Endothelial cell (in vitro differentiated cells): ENCODE measurements at regions not wholly inside any gene's neighbourhood (a gene's known extent, or its start where the extent isn't known, plus 50 kb on each side); places are given as distances from the start of the nearest gene placed in this dataset.

ENCODE experiments used
- DNase-seq: peaks from one replicate; pipeline ENCODE4 v3.0.0; 2021; ENCODE audit warnings: low spot score
- H3K27ac Mint-ChIP-seq: one replicate; pipeline ENCODE4 v1.8.0; 2021; ENCODE audit warnings: mixed read lengths, inconsistent platforms; ENCODE audit not compliant: unreplicated experiment
- H3K27me3 Mint-ChIP-seq: one replicate; pipeline ENCODE4 v1.8.0; 2021; ENCODE audit warnings: mild to moderate bottlenecking, moderate library complexity, mixed read lengths, inconsistent platforms; ENCODE audit not compliant: unreplicated experiment
- H3K36me3 Mint-ChIP-seq: one replicate; pipeline ENCODE4 v1.8.0; 2021; ENCODE audit warnings: mild to moderate bottlenecking, low read depth, mixed read lengths, inconsistent platforms; ENCODE audit not compliant: unreplicated experiment
- H3K4me1 Mint-ChIP-seq: one replicate; pipeline ENCODE4 v1.8.0; 2021; ENCODE audit warnings: mild to moderate bottlenecking, mixed read lengths, inconsistent platforms; ENCODE audit not compliant: unreplicated experiment
- H3K4me3 Mint-ChIP-seq: one replicate; pipeline ENCODE4 v1.8.0; 2021; ENCODE audit warnings: mild to moderate bottlenecking, mixed read lengths, inconsistent platforms; ENCODE audit not compliant: unreplicated experiment
- H3K9me3 Mint-ChIP-seq: one replicate; pipeline ENCODE4 v1.8.0; 2021; ENCODE audit warnings: mixed read lengths, inconsistent platforms; ENCODE audit not compliant: unreplicated experiment
- TF ChIP-seq, protein P1 (sequence below): fragments of 200-600 bp; sonication (generic); IDR thresholded peaks from one replicate; pipeline ENCODE4 v1.5.0; 2021; ENCODE audit warnings: antibody characterized with exemption; ENCODE audit not compliant: unreplicated experiment

DNA sequence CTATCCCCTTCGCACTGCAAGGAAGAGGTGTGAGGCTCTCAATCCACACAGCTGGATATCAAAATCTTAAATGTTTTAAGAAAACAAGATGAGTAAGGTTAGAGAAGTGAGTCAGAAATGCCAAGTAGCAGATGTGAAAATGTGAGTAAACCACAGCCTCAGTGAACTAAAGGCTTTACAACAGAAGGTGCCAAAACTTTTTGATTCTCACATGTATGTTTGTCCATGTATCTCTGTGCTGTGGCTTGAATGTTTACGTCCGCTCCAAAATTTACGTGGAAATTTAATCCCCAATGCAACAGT, 126.8 kb upstream of the PFN2 start:
- Mint-ChIP-seq H3K9me3 (no peaks in the 10 kb centered on the region), H3K4me1 (peaks cover 3% of the 10 kb centered on the region), H3K4me3 (no peak overlapping the region), H3K27me3 (peaks cover 1% of the 10 kb centered on the region), H3K36me3 (no peaks in the 10 kb centered on the region), H3K27ac (no peak overlapping the region)
- DNase-seq = no peak
- TF ChIP-seq, protein P1, sequence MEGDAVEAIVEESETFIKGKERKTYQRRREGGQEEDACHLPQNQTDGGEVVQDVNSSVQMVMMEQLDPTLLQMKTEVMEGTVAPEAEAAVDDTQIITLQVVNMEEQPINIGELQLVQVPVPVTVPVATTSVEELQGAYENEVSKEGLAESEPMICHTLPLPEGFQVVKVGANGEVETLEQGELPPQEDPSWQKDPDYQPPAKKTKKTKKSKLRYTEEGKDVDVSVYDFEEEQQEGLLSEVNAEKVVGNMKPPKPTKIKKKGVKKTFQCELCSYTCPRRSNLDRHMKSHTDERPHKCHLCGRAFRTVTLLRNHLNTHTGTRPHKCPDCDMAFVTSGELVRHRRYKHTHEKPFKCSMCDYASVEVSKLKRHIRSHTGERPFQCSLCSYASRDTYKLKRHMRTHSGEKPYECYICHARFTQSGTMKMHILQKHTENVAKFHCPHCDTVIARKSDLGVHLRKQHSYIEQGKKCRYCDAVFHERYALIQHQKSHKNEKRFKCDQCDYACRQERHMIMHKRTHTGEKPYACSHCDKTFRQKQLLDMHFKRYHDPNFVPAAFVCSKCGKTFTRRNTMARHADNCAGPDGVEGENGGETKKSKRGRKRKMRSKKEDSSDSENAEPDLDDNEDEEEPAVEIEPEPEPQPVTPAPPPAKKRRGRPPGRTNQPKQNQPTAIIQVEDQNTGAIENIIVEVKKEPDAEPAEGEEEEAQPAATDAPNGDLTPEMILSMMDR = no peak

DNA sequence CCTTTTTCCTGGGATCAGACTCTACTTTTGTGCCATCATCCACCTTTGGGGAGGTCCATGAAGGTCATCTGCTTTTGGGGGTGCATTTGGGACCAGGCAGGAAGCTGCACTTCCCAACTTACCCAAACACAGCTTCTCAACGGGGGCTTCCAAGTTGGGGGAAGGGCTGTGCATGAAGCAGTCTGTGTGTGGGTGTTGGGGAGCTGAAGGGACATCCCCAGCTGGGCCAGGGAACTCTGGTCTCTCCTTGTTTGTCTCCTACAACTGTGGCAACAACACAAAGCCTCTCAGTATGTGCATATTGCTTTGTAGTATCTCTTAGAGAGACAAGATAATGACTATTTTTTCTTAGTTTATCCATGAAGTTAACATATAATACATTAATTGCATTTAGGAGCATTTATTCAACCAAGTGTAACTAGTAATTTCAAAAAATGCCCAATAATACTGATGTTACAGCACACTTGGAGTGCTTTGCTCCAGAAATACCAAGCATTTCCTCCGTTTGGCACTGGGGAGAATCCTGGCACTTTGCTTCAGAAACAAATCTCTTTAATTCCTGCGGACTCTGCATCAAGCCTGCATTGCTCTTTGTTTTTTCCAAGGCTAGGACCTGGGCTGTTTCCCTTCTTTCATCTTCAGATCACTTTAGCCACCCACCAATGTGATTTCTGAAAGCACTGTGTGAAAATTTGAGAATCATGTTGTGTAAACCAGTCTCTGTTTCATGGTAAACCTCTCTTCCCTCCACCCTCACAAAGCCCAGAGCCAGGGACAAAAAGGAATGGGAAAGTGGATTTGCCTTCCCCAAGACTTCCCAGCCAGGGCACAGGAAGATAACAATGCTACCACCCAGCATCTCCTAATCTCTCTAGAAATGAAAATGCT, 126.2 kb upstream of the PFN2 start:
- no peak overlapping the region for H3K4me3 Mint-ChIP-seq
- no peak for DNase-seq

DNA sequence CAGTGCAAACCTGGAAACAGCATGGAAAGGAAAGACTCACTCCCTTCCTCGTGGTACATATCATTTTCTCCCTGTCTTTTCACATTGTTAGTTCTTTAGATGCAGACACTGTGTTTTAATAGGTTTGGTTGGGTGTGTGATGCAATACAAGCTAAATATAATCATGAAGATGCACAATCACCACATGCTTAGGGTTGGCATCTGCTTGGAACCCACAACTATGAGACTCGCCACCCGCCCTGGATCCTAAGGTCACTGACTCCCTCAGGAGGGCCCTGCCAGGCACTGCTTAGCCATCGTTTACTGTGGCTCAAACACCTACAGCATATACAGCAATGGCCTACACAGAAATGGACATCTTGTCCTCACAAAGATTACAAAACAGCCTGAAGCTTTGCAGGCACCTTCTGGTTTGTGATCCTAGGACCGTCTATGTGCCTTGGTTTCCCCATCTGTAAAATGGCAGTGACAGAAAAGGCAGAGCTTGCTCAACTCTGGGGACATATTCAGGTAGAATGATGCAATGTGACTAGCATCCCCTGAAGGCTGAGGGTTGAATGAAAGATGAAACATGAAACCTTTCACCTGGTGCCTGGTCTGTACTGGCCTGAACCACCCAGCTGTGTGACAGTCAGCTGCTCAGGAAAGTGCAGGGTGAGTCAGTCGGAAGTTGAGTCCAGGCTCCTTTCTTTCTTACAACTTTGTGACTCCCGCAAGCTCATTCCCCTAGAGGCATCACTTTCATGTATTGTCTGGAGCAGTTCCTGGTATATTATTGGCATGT, 123.6 kb upstream of the PFN2 start:
- no peaks in the 10 kb centered on the region for H3K36me3 Mint-ChIP-seq
- H3K4me1 Mint-ChIP-seq = peaks cover 3% of the 10 kb centered on the region
- no peak overlapping the region for H3K27ac Mint-ChIP-seq
- TF ChIP-seq, protein P1 = no peak
- no peaks in the 10 kb centered on the region for H3K9me3 Mint-ChIP-seq
- H3K4me3 Mint-ChIP-seq = no peak overlapping the region
- peaks cover 3% of the 10 kb centered on the region for H3K27me3 Mint-ChIP-seq
- DNase-seq = no peak

More for the DNA sequence above, 126.2 kb upstream of the PFN2 start:
- H3K9me3 Mint-ChIP-seq = no peaks in the 10 kb centered on the region
- no peak overlapping the region for H3K27ac Mint-ChIP-seq
- no peaks in the 10 kb centered on the region for H3K36me3 Mint-ChIP-seq
- H3K4me1 Mint-ChIP-seq = peaks cover 3% of the 10 kb centered on the region
- TF ChIP-seq, protein P1 = no peak
- H3K27me3 Mint-ChIP-seq = peaks cover 1% of the 10 kb centered on the region

DNA sequence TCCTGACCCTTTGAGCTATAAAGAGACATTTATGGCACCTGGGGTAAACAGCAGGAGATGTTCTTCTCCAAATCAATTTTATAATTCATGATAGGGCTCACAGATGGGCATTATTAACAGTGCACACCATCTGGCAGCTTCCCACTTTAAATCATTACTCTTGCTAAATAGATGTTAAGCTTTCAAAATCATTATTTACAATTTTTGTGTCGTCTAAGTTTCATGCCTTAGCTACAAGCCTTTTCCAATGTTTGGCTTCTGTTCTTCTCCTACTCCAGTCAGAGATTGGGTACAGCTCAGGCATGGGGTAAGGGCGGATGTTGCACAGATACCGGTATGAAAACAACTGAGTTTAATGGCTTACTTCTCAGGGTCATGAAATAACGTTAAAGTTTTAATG, 120.9 kb upstream of the PFN2 start:
- no peak for DNase-seq
- H3K4me1 Mint-ChIP-seq = no peaks in the 10 kb centered on the region
- H3K4me3 Mint-ChIP-seq = no peak overlapping the region
- H3K27me3 Mint-ChIP-seq = peaks cover 3% of the 10 kb centered on the region
- H3K27ac Mint-ChIP-seq = no peak overlapping the region
- no peaks in the 10 kb centered on the region for H3K9me3 Mint-ChIP-seq
- no peaks in the 10 kb centered on the region for H3K36me3 Mint-ChIP-seq
- TF ChIP-seq, protein P1 = no peak

DNA sequence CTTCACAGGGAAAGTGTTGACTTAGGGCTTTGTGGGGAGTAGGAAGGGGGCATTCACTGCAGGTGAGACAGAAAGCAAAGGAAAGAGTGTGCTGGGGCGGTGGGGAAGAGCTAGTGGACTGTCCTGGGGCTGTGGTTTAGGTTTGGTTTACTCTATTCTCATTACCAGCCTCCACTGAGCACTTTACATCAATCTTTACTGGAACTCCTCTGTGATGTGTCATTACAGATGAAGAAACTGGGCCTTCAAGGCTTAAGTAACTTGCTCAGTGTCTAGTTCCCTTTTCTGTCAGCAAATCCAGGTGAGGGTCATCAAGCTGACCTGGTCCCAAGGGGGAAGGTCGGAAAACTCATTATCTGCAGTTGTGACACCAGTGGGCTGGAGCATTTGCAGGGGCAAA, 120.2 kb upstream of the PFN2 start:
- Mint-ChIP-seq H3K9me3 (no peaks in the 10 kb centered on the region), H3K4me3 (no peak overlapping the region), H3K36me3 (no peaks in the 10 kb centered on the region), H3K4me1 (no peaks in the 10 kb centered on the region), H3K27me3 (peaks cover 3% of the 10 kb centered on the region), H3K27ac (no peak overlapping the region)
- no peak for DNase-seq
- TF ChIP-seq, protein P1 = no peak
